ENCODE measurements at regions not wholly inside any gene's neighbourhood (a gene's known extent, or its start where the extent isn't known, plus 50 kb on each side); places are given as distances from the start of the nearest gene placed in this dataset.

DNA sequence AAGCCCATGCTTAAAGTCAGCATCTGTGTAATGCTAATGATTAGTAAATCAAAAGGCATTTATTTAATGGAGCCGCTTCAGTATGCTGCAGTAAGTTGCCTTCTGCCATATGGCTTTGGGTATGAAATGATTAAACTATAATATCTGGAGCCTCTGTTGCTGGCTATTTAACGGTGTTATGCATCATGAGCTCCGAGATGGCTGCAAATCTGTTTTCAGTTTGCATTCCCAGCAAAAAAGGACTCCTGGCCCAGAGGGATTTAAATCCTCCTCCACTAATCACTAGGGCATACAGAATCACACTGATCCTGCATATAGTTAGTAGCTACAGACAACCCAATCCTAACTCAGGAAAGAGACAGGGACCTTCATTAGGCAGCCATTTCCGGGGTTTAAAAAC lies 171.5 kb upstream of the EEA1 start:
- Mint-ChIP-seq H3K9me3 (ENCODE audit: unreplicated experiment) (no peaks in the 10 kb centered on the region), H3K4me1 (ENCODE audit: low read depth, unreplicated experiment) (peaks cover 2% of the 10 kb centered on the region), H3K27me3 (ENCODE audit: low read depth, unreplicated experiment) (no peaks in the 10 kb centered on the region), H3K27ac (ENCODE audit: unreplicated experiment) (no peak overlapping the region), H3K4me3 (ENCODE audit: unreplicated experiment) (no peak overlapping the region), H3K36me3 (ENCODE audit: low read depth, unreplicated experiment) (no peaks in the 10 kb centered on the region)
- no peaks in the 10 kb centered on the region for H4K20me1 ChIP-seq (ENCODE audit: insufficient read depth, low read length)
- peaks cover under 1% of the 10 kb centered on the region for H3K4me1 ChIP-seq (ENCODE audit: insufficient read depth, low read length)
- H3K27me3 ChIP-seq (ENCODE audit: insufficient read depth, low read length) = no peaks in the 10 kb centered on the region
- DNase-seq (ENCODE audit: low read depth) (no peak), FAIRE-seq (no peak)
- H3K4me2 ChIP-seq (ENCODE audit: low read length) = no peak overlapping the region
- no peak overlapping the region for H3K9ac ChIP-seq (ENCODE audit: low read length)
- no peak overlapping the region for H3K4me3 ChIP-seq (ENCODE audit: insufficient read depth, low read depth, low read length)
- no peaks in the 10 kb centered on the region for H3K9me3 ChIP-seq (ENCODE audit: insufficient read depth, low read depth, low read length)
- no peak overlapping the region for H3K27ac ChIP-seq (ENCODE audit: low read depth, low read length)
- H3K79me2 ChIP-seq (ENCODE audit: insufficient read depth, low read length) = no peaks in the 10 kb centered on the region
- H2AFZ ChIP-seq (ENCODE audit: low read depth, low read length) = no peak overlapping the region
- no peaks in the 10 kb centered on the region for H3K36me3 ChIP-seq (ENCODE audit: insufficient read depth, low read length)
- TF ChIP-seq EZH2 (IDR thresholded peaks at IDR 0.05; ENCODE audit: insufficient read depth, low read length) = no peak
- TF ChIP-seq, protein P1, sequence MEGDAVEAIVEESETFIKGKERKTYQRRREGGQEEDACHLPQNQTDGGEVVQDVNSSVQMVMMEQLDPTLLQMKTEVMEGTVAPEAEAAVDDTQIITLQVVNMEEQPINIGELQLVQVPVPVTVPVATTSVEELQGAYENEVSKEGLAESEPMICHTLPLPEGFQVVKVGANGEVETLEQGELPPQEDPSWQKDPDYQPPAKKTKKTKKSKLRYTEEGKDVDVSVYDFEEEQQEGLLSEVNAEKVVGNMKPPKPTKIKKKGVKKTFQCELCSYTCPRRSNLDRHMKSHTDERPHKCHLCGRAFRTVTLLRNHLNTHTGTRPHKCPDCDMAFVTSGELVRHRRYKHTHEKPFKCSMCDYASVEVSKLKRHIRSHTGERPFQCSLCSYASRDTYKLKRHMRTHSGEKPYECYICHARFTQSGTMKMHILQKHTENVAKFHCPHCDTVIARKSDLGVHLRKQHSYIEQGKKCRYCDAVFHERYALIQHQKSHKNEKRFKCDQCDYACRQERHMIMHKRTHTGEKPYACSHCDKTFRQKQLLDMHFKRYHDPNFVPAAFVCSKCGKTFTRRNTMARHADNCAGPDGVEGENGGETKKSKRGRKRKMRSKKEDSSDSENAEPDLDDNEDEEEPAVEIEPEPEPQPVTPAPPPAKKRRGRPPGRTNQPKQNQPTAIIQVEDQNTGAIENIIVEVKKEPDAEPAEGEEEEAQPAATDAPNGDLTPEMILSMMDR (IDR thresholded peaks at IDR 0.05; ENCODE audit: insufficient read depth, low read depth, low read length) = no peak

GRCh38 chr12:93101367-93101766 lies 172.3 kb upstream of the EEA1 start:
- Mint-ChIP-seq H3K27me3 (ENCODE audit: low read depth, unreplicated experiment) (no peaks in the 10 kb centered on the region), H3K36me3 (ENCODE audit: low read depth, unreplicated experiment) (no peaks in the 10 kb centered on the region), H3K4me1 (ENCODE audit: low read depth, unreplicated experiment) (peaks cover 2% of the 10 kb centered on the region), H3K27ac (ENCODE audit: unreplicated experiment) (no peak overlapping the region), H3K4me3 (ENCODE audit: unreplicated experiment) (no peak overlapping the region), H3K9me3 (ENCODE audit: unreplicated experiment) (no peaks in the 10 kb centered on the region)
- Histone ChIP-seq H3K4me1 (ENCODE audit: insufficient read depth, low read length) (no peaks in the 10 kb centered on the region), H3K36me3 (ENCODE audit: insufficient read depth, low read length) (no peaks in the 10 kb centered on the region), H4K20me1 (ENCODE audit: insufficient read depth, low read length) (no peaks in the 10 kb centered on the region), H3K79me2 (ENCODE audit: insufficient read depth, low read length) (no peaks in the 10 kb centered on the region), H3K4me2 (ENCODE audit: low read length) (no peak overlapping the region), H3K4me3 (ENCODE audit: insufficient read depth, low read depth, low read length) (no peak overlapping the region), H3K9me3 (ENCODE audit: insufficient read depth, low read depth, low read length) (no peaks in the 10 kb centered on the region), H2AFZ (ENCODE audit: low read depth, low read length) (no peak overlapping the region), H3K27ac (ENCODE audit: low read depth, low read length) (no peak overlapping the region), H3K9ac (ENCODE audit: low read length) (no peak overlapping the region), H3K27me3 (ENCODE audit: insufficient read depth, low read length) (no peaks in the 10 kb centered on the region)
- DNase-seq (ENCODE audit: low read depth) = no peak
- no peak for FAIRE-seq
- TF ChIP-seq EZH2 (IDR thresholded peaks at IDR 0.05; ENCODE audit: insufficient read depth, low read length) = no peak
- TF ChIP-seq, protein P1 (IDR thresholded peaks at IDR 0.05; ENCODE audit: insufficient read depth, low read depth, low read length) = no peak

DNA sequence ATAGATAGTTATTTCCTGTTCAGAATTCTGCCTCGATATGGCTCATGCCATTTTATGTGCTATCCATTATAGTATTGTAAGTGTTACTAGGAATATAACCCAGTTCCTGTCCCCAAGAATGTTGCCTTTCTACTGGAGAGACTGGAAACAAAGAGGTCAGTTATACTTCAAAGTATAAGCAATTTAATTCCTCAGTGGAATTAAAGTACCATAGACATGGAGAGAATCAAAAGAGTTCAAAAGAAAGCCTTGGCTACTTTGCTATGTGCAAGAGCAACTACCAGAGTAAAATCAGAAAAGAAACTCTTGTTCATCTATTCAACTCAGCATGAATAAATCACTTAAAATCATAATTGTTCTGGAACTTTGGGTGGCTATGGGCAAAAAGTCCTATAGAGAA lies 173.2 kb upstream of the EEA1 start:
- Mint-ChIP-seq H3K4me1 (ENCODE audit: low read depth, unreplicated experiment) (peaks cover under 1% of the 10 kb centered on the region), H3K27me3 (ENCODE audit: low read depth, unreplicated experiment) (no peaks in the 10 kb centered on the region), H3K36me3 (ENCODE audit: low read depth, unreplicated experiment) (no peaks in the 10 kb centered on the region), H3K9me3 (ENCODE audit: unreplicated experiment) (no peaks in the 10 kb centered on the region), H3K4me3 (ENCODE audit: unreplicated experiment) (no peak overlapping the region), H3K27ac (ENCODE audit: unreplicated experiment) (no peak overlapping the region)
- TF ChIP-seq, protein P1 (IDR thresholded peaks at IDR 0.05; ENCODE audit: insufficient read depth, low read depth, low read length) = no peak
- Histone ChIP-seq H3K4me2 (ENCODE audit: low read length) (no peak overlapping the region), H3K9me3 (ENCODE audit: insufficient read depth, low read depth, low read length) (no peaks in the 10 kb centered on the region), H3K4me1 (ENCODE audit: insufficient read depth, low read length) (no peaks in the 10 kb centered on the region), H3K27me3 (ENCODE audit: insufficient read depth, low read length) (no peaks in the 10 kb centered on the region), H2AFZ (ENCODE audit: low read depth, low read length) (no peak overlapping the region), H3K4me3 (ENCODE audit: insufficient read depth, low read depth, low read length) (no peak overlapping the region), H3K27ac (ENCODE audit: low read depth, low read length) (no peak overlapping the region), H4K20me1 (ENCODE audit: insufficient read depth, low read length) (no peaks in the 10 kb centered on the region), H3K36me3 (ENCODE audit: insufficient read depth, low read length) (no peaks in the 10 kb centered on the region), H3K79me2 (ENCODE audit: insufficient read depth, low read length) (no peaks in the 10 kb centered on the region), H3K9ac (ENCODE audit: low read length) (no peak overlapping the region)
- DNase-seq (ENCODE audit: low read depth) (no peak), FAIRE-seq (no peak)

All from astrocyte (in vitro differentiated cells and primary cell).